ENCODE measurements at regions not wholly inside any gene's neighbourhood (a gene's known extent, or its start where the extent isn't known, plus 50 kb on each side); places are given as distances from the start of the nearest gene placed in this dataset.

- DNase-seq (ENCODE audit: extremely low spot score, unreplicated experiment), result no peak
- no peaks in the 10 kb centered on the region for H3K9me3 Mint-ChIP-seq (ENCODE audit: unreplicated experiment)
- no peaks in the 10 kb centered on the region for H3K27me3 Mint-ChIP-seq (ENCODE audit: unreplicated experiment)
- no peak overlapping the region for H3K4me3 Mint-ChIP-seq (ENCODE audit: unreplicated experiment)
- H3K27ac Mint-ChIP-seq (ENCODE audit: unreplicated experiment), result peak overlapping the region; percentile 39
- H3K4me1 Mint-ChIP-seq (ENCODE audit: unreplicated experiment), result peaks cover 25% of the 10 kb centered on the region
- TF ChIP-seq CTCF (IDR thresholded peaks at IDR 0.05), result no peak
- H3K36me3 Mint-ChIP-seq (ENCODE audit: unreplicated experiment), result no peaks in the 10 kb centered on the region
Observed at GRCh38 chr2:144707736-144708326, 187.9 kb upstream of the ZEB2 start.

DNA sequence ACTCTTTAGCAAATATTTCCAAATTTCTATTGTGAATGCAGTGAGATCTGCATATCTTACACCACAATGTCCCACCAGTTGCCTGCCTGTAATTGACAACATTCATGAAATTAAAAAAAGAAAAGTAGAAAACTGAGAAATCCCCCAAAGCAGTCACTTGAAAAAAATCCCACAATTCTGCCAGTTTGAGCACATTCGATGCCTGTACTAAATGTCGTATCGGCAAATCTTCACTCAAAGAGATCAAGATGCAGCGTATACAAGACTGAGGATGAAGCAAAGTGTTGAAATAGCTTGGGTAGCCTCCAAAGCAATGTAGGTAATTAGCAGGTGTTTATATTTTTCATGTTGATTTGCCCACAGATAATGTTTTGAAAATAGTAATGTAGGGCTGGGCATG is 186.7 kb upstream of the ZEB2 start:
- Mint-ChIP-seq H3K9me3 (ENCODE audit: unreplicated experiment) (no peaks in the 10 kb centered on the region), H3K27ac (ENCODE audit: unreplicated experiment) (no peak overlapping the region), H3K27me3 (ENCODE audit: unreplicated experiment) (no peaks in the 10 kb centered on the region), H3K4me3 (ENCODE audit: unreplicated experiment) (no peak overlapping the region), H3K36me3 (ENCODE audit: unreplicated experiment) (no peaks in the 10 kb centered on the region), H3K4me1 (ENCODE audit: unreplicated experiment) (peaks cover 14% of the 10 kb centered on the region)
- TF ChIP-seq CTCF (IDR thresholded peaks at IDR 0.05), result no peak
- DNase-seq (ENCODE audit: extremely low spot score, unreplicated experiment), result no peak

GRCh38 chr2:144705328-144706245 is 185.7 kb upstream of the ZEB2 start:
- Mint-ChIP-seq H3K9me3 (ENCODE audit: unreplicated experiment) (no peaks in the 10 kb centered on the region), H3K4me1 (ENCODE audit: unreplicated experiment) (peaks cover 13% of the 10 kb centered on the region), H3K36me3 (ENCODE audit: unreplicated experiment) (no peaks in the 10 kb centered on the region), H3K4me3 (ENCODE audit: unreplicated experiment) (no peak overlapping the region), H3K27ac (ENCODE audit: unreplicated experiment) (peak overlapping the region; percentile 35), H3K27me3 (ENCODE audit: unreplicated experiment) (no peaks in the 10 kb centered on the region)
- no peak for TF ChIP-seq CTCF (IDR thresholded peaks at IDR 0.05)
- no peak for DNase-seq (ENCODE audit: extremely low spot score, unreplicated experiment)

DNA sequence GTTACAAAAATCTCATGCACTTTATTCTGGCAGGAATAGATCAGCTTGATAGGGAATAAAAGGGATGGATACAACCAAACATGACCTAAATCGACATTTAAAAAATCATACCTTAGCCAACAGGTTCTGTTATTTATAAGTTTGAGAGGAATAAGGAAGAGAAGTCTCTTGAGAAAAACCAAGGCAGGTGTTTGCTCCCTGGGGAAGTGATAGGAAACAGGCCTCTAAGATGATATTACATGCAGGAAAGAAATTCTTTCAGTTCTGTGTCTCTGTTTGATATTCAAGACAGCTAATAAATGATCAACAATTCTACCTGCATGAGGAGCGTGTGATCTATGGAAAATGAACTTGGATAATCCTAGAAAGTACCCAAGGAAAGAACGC is 184.8 kb upstream of the ZEB2 start:
- no peaks in the 10 kb centered on the region for H3K36me3 Mint-ChIP-seq (ENCODE audit: unreplicated experiment)
- no peak overlapping the region for H3K27ac Mint-ChIP-seq (ENCODE audit: unreplicated experiment)
- H3K4me3 Mint-ChIP-seq (ENCODE audit: unreplicated experiment), result no peak overlapping the region
- TF ChIP-seq CTCF (IDR thresholded peaks at IDR 0.05), result no peak
- H3K9me3 Mint-ChIP-seq (ENCODE audit: unreplicated experiment), result peaks cover 4% of the 10 kb centered on the region
- H3K4me1 Mint-ChIP-seq (ENCODE audit: unreplicated experiment), result peaks cover 13% of the 10 kb centered on the region
- no peaks in the 10 kb centered on the region for H3K27me3 Mint-ChIP-seq (ENCODE audit: unreplicated experiment)
- no peak for DNase-seq (ENCODE audit: extremely low spot score, unreplicated experiment)

Data from osteocyte (in vitro differentiated cells).